ENCODE measurements at regions not wholly inside any gene's neighbourhood (a gene's known extent, or its start where the extent isn't known, plus 50 kb on each side); places are given as distances from the start of the nearest gene placed in this dataset.

GRCh38 chr5:4540375-4541173 is 599.6 kb upstream of the ADAMTS16 start:
- H3K27ac ChIP-seq = no peak overlapping the region
- intact Hi-C loops (cut with DNase I) = no loop called here
- no peaks in the 10 kb centered on the region for H3K9me3 ChIP-seq
- no peak overlapping the region for H3K4me3 ChIP-seq
- H3K27me3 ChIP-seq = no peaks in the 10 kb centered on the region
- no peak for DNase-seq (ENCODE audit: extremely low spot score in 2 of 2)
- TF ChIP-seq, protein P1, sequence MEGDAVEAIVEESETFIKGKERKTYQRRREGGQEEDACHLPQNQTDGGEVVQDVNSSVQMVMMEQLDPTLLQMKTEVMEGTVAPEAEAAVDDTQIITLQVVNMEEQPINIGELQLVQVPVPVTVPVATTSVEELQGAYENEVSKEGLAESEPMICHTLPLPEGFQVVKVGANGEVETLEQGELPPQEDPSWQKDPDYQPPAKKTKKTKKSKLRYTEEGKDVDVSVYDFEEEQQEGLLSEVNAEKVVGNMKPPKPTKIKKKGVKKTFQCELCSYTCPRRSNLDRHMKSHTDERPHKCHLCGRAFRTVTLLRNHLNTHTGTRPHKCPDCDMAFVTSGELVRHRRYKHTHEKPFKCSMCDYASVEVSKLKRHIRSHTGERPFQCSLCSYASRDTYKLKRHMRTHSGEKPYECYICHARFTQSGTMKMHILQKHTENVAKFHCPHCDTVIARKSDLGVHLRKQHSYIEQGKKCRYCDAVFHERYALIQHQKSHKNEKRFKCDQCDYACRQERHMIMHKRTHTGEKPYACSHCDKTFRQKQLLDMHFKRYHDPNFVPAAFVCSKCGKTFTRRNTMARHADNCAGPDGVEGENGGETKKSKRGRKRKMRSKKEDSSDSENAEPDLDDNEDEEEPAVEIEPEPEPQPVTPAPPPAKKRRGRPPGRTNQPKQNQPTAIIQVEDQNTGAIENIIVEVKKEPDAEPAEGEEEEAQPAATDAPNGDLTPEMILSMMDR (IDR thresholded peaks at IDR 0.05) = no peak
- TF ChIP-seq POLR2AphosphoS5 (IDR thresholded peaks at IDR 0.05; ENCODE audit: insufficient read depth in 1 of 2, low read depth in 1 of 2) = no peak
- TF ChIP-seq POLR2A (IDR thresholded peaks at IDR 0.05) = no peak
- no peaks in the 10 kb centered on the region for H3K36me3 ChIP-seq
- peaks cover 4% of the 10 kb centered on the region for H3K4me1 ChIP-seq

DNA sequence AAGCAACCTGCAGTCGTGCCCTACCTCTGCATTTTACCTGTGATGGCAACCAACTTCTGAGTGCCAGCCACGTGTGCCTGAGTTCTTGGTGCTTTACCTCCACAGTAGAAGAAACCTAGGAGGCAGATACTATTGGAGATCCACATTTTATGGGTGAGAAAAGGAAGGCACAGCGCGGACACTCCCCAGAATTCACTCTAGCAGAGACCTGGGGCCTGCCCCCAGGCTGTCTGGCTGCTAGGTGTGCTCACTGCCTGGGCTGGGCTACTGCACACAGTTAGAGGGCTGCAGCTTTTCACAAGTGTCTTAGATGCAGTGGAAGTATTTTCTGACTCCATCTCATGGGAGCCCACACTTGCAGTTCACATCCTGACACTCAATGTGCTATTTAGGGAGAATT is 598.8 kb upstream of the ADAMTS16 start:
- TF ChIP-seq, protein P1 (IDR thresholded peaks at IDR 0.05) = no peak
- TF ChIP-seq POLR2AphosphoS5 (IDR thresholded peaks at IDR 0.05; ENCODE audit: insufficient read depth in 1 of 2, low read depth in 1 of 2) = no peak
- TF ChIP-seq POLR2A (IDR thresholded peaks at IDR 0.05) = no peak
- Histone ChIP-seq H3K4me3 (no peak overlapping the region), H3K9me3 (no peaks in the 10 kb centered on the region), H3K36me3 (no peaks in the 10 kb centered on the region), H3K27ac (no peak overlapping the region), H3K4me1 (peaks cover 4% of the 10 kb centered on the region), H3K27me3 (no peaks in the 10 kb centered on the region)
- no peak for DNase-seq (ENCODE audit: extremely low spot score in 2 of 2)
- intact Hi-C loops (cut with DNase I) = no loop called here

DNA sequence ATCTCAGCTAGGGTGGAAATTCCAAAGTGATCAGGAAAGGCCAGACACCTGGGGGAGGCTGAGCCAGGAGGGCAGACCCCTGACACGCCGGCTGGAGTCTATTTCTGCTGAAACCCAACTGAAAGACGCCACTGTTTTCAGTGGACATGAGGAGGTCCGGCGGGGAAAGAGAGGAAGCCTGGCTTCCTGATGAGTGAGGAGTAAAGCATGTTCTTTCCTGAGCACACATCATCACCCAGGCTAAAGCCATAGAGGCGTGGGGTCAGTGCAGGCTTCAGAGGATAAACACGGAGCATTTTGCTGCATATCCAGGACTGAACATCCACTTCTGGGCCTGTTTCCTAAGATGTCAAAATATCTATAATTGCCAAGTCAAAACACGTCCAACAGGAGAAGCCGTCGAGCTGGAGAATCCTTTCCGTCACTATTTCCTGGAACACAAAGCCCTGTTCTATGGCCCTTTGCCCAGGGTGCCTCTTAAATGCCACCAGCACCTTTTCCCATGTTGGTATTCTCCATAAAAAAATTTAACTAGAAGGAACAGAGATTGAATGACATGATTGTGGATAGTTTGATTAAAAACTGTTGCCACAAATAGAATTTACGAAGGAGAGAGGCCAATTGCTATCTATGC is 597.9 kb upstream of the ADAMTS16 start:
- H3K27ac ChIP-seq = no peak overlapping the region
- no peaks in the 10 kb centered on the region for H3K27me3 ChIP-seq
- H3K4me1 ChIP-seq = peaks cover 4% of the 10 kb centered on the region
- TF ChIP-seq, protein P1 (IDR thresholded peaks at IDR 0.05) = no peak
- TF ChIP-seq POLR2A (IDR thresholded peaks at IDR 0.05) (no peak), POLR2AphosphoS5 (IDR thresholded peaks at IDR 0.05; ENCODE audit: insufficient read depth in 1 of 2, low read depth in 1 of 2) (no peak)
- H3K36me3 ChIP-seq = no peaks in the 10 kb centered on the region
- no peak for DNase-seq (ENCODE audit: extremely low spot score in 2 of 2)
- no peak overlapping the region for H3K4me3 ChIP-seq
- H3K9me3 ChIP-seq = no peaks in the 10 kb centered on the region
- intact Hi-C loops (cut with DNase I) = no loop called here

- TF ChIP-seq POLR2A (IDR thresholded peaks at IDR 0.05) (no peak), POLR2AphosphoS5 (IDR thresholded peaks at IDR 0.05; ENCODE audit: insufficient read depth in 1 of 2, low read depth in 1 of 2) (no peak)
- TF ChIP-seq, protein P1 (IDR thresholded peaks at IDR 0.05) = no peak
- H3K27me3 ChIP-seq = no peaks in the 10 kb centered on the region
- no peak overlapping the region for H3K27ac ChIP-seq
- no peaks in the 10 kb centered on the region for H3K36me3 ChIP-seq
- DNase-seq (ENCODE audit: extremely low spot score in 2 of 2) = no peak
- intact Hi-C loops (cut with DNase I) = no loop called here
- H3K4me3 ChIP-seq = no peak overlapping the region
- H3K9me3 ChIP-seq = no peaks in the 10 kb centered on the region
- H3K4me1 ChIP-seq = peaks cover 4% of the 10 kb centered on the region
Measured at GRCh38 chr5:4544049-4544670, 596.0 kb upstream of the ADAMTS16 start.
